AG04450 (cell line): ENCODE measurements at regions not wholly inside any gene's neighbourhood (a gene's known extent, or its start where the extent isn't known, plus 50 kb on each side); places are given as distances from the start of the nearest gene placed in this dataset.

Experiments used
- CTCF ChIA-PET: fragments of 300-600, 350-600 bp; formaldehyde crosslinking; extraction: SDS; loops from one replicate; lab custom pipeline; 2022; ENCODE audit warnings: antibody characterized with exemption, inconsistent platforms; lab: Charles Lee
- POLR2A ChIA-PET: fragments of 350-600 bp; formaldehyde crosslinking; extraction: SDS; loops from one replicate; lab custom pipeline; 2021; ENCODE audit warnings: antibody characterized with exemption, inconsistent platforms; lab: Yijun Ruan, JAX
- DNase-seq: peaks from one replicate; pipeline ENCODE4 v3.0.0-alpha.2; 2011; ENCODE audit warnings: low read depth, low spot score
- H3K27ac ChIP-seq: one replicate; pipeline ENCODE4 v1.5.1; 2012; ENCODE audit warnings: low read depth, low read length, control low read depth
- H3K27me3 ChIP-seq: one replicate; pipeline ENCODE4 v1.6.0; 2012; ENCODE audit warnings: low read length; ENCODE audit not compliant: control insufficient read depth, insufficient read depth
- H3K4me3 ChIP-seq: 2 replicates; pipeline ENCODE4 v1.5.1; 2011; ENCODE audit warnings: mild to moderate bottlenecking, low read depth, low read length, control low read depth
- H3K9me3 ChIP-seq: 2 replicates; pipeline ENCODE4 v1.5.1; 2012; ENCODE audit warnings: low read length; ENCODE audit not compliant: control insufficient read depth, insufficient read depth
- CTCF ChIP-seq: IDR thresholded peaks from 2 replicates; pipeline ENCODE4 v1.5.1; 2011; ENCODE audit warnings: low read depth, low read length, control low read depth, inconsistent platforms

- Histone ChIP-seq H3K27me3 (no peaks in the 10 kb centered on the region), H3K4me3 (no peak overlapping the region), H3K27ac (no peak overlapping the region), H3K9me3 (no peaks in the 10 kb centered on the region; the same call in 1 of the 2 replicates)
- POLR2A ChIA-PET, result no interaction called here
- no peak for DNase-seq
- TF ChIP-seq CTCF, result no peak
- CTCF ChIA-PET, result no interaction called here
Observed at GRCh38 chr13:69092615-69093322, 1014.9 kb upstream of the ATXN8OS start.

GRCh38 chr13:69077267-69077666, 1030.4 kb upstream of the ATXN8OS start:
- Histone ChIP-seq H3K9me3 (no peaks in the 10 kb centered on the region), H3K4me3 (no peak overlapping the region), H3K27me3 (no peaks in the 10 kb centered on the region), H3K27ac (no peak overlapping the region)
- ChIA-PET CTCF (no interaction called here), POLR2A (no interaction called here)
- TF ChIP-seq CTCF, result no peak
- no peak for DNase-seq

- ChIA-PET CTCF (no interaction called here), POLR2A (no interaction called here)
- Histone ChIP-seq H3K27me3 (no peaks in the 10 kb centered on the region), H3K27ac (no peak overlapping the region), H3K9me3 (no peaks in the 10 kb centered on the region), H3K4me3 (no peak overlapping the region)
- DNase-seq, result no peak
- no peak for TF ChIP-seq CTCF
Observed at GRCh38 chr13:69069554-69070133, 1038.0 kb upstream of the ATXN8OS start.

GRCh38 chr13:69050696-69051095, 1056.9 kb upstream of the ATXN8OS start:
- no peak overlapping the region for H3K27ac ChIP-seq
- ChIA-PET POLR2A (no interaction called here), CTCF (no interaction called here)
- no peaks in the 10 kb centered on the region for H3K27me3 ChIP-seq
- no peaks in the 10 kb centered on the region for H3K9me3 ChIP-seq
- no peak for DNase-seq
- TF ChIP-seq CTCF, result no peak
- no peak overlapping the region for H3K4me3 ChIP-seq

- DNase-seq, result no peak
- Histone ChIP-seq H3K27ac (no peak overlapping the region), H3K4me3 (no peak overlapping the region), H3K9me3 (peaks cover 3% of the 10 kb centered on the region), H3K27me3 (no peaks in the 10 kb centered on the region)
- ChIA-PET POLR2A (no interaction called here), CTCF (no interaction called here)
- TF ChIP-seq CTCF, result no peak
Observed at GRCh38 chr13:69044629-69045028, 1063.0 kb upstream of the ATXN8OS start.
